ENCODE measurements at regions not wholly inside any gene's neighbourhood (a gene's known extent, or its start where the extent isn't known, plus 50 kb on each side); places are given as distances from the start of the nearest gene placed in this dataset.

- H3K36me3 ChIP-seq (ENCODE audit: low read depth, low read length): no peaks in the 10 kb centered on the region
- H3K79me2 ChIP-seq (ENCODE audit: low read length): no peaks in the 10 kb centered on the region
- no peaks in the 10 kb centered on the region for H3F3A ChIP-seq (ENCODE audit: low read length, unreplicated experiment)
- no peaks in the 10 kb centered on the region for H4K20me1 ChIP-seq (ENCODE audit: low read length)
- intact Hi-C loops (cut with micrococcal nuclease): no loop called here
- ChIA-PET POLR2A (ENCODE audit: unreplicated experiment) (no interaction called here), CTCF (interaction anchor here (0.7 kb wide), 1 partner anchor 19 kb away, joined by 3 read pairs; no protein-coding TSS in a partner anchor)
- DNase-seq: no peak
- no peak overlapping the region for H2AFZ ChIP-seq (ENCODE audit: low read length)
- H3K27me3 ChIP-seq (ENCODE audit: low read length): no peaks in the 10 kb centered on the region
- no peak overlapping the region for H3K4me2 ChIP-seq (ENCODE audit: low read length)
- no peak for ATAC-seq
- no peak overlapping the region for H3K27ac ChIP-seq (ENCODE audit: low read length)
- H3K9ac ChIP-seq (ENCODE audit: low read length): no peak overlapping the region
- no TSS peak for BruUV-seq (replicated peaks)
- no peak overlapping the region for H3K4me3 ChIP-seq (ENCODE audit: low read length)
- H3K9me2 ChIP-seq (replicated peaks; ENCODE audit: low read length): no peaks in the 10 kb centered on the region
- H3K9me3 ChIP-seq (ENCODE audit: low read length): no peaks in the 10 kb centered on the region
- TF ChIP-seq EZH2phosphoT487 (IDR thresholded peaks at IDR 0.05; ENCODE audit: borderline replicate concordance, low read length) (no peak), CTCF (conservative IDR thresholded peaks at IDR 0.05; ENCODE audit: low read depth, low read length) (no peak), EZH2 (IDR thresholded peaks at IDR 0.05; ENCODE audit: low read length, unreplicated experiment) (no peak)
- H3K4me1 ChIP-seq (ENCODE audit: insufficient read depth, low read length): peaks cover 6% of the 10 kb centered on the region
Measured at GRCh38 chr18:7366597-7366996, 135.7 kb downstream of the LRRC30 start.

GRCh38 chr18:7367336-7367735 is 136.4 kb downstream of the LRRC30 start:
- ATAC-seq: no peak; the same call in 1 of the 2 replicates
- POLR2A ChIA-PET (ENCODE audit: unreplicated experiment): no interaction called here
- H3K9me2 ChIP-seq (replicated peaks; ENCODE audit: low read length): no peaks in the 10 kb centered on the region
- H3K36me3 ChIP-seq (ENCODE audit: low read depth, low read length): no peaks in the 10 kb centered on the region
- H4K20me1 ChIP-seq (ENCODE audit: low read length): no peaks in the 10 kb centered on the region
- CTCF ChIA-PET: interaction anchor here (0.7 kb wide), 1 partner anchor 221 kb away, joined by 4 read pairs; no protein-coding TSS in a partner anchor
- H3K4me1 ChIP-seq (ENCODE audit: insufficient read depth, low read length): peaks cover 6% of the 10 kb centered on the region
- no TSS peak for BruUV-seq (replicated peaks)
- H3K4me2 ChIP-seq (ENCODE audit: low read length): no peak overlapping the region
- no peak overlapping the region for H3K27ac ChIP-seq (ENCODE audit: low read length)
- TF ChIP-seq EZH2 (IDR thresholded peaks at IDR 0.05; ENCODE audit: low read length, unreplicated experiment): no peak
- peak; percentile 27; the same call in 1 of the 2 replicates for TF ChIP-seq CTCF (conservative IDR thresholded peaks at IDR 0.05; ENCODE audit: low read depth, low read length)
- H3F3A ChIP-seq (ENCODE audit: low read length, unreplicated experiment): no peaks in the 10 kb centered on the region
- no peak overlapping the region for H3K4me3 ChIP-seq (ENCODE audit: low read length)
- no peaks in the 10 kb centered on the region for H3K79me2 ChIP-seq (ENCODE audit: low read length)
- no peak for DNase-seq
- intact Hi-C loops (cut with micrococcal nuclease): no loop called here
- H2AFZ ChIP-seq (ENCODE audit: low read length): no peak overlapping the region
- no peaks in the 10 kb centered on the region for H3K9me3 ChIP-seq (ENCODE audit: low read length)
- H3K27me3 ChIP-seq (ENCODE audit: low read length): no peaks in the 10 kb centered on the region
- H3K9ac ChIP-seq (ENCODE audit: low read length): no peak overlapping the region

DNA sequence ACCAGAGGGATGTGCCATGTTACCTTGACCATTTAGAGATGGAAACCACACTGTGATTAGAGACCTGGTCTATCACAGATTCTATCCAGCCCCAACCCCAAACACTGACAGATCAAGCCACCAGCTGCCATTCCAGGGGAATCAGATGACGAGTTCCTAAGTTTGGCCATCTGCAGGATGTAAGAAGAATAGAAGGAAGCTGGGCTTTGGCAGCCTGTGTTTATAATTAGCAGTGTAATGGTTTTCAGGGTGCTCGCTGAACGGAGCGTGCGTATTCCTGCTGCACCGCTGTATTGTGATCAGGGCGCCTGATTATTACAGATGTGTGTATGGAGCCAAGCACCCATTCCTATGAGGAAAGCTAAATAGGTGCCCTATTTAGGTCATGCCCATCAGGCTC is 138.1 kb downstream of the LRRC30 start:
- POLR2A ChIA-PET (ENCODE audit: unreplicated experiment): no interaction called here
- Histone ChIP-seq H2AFZ (ENCODE audit: low read length) (no peak overlapping the region), H3K9me3 (ENCODE audit: low read length) (no peaks in the 10 kb centered on the region), H3F3A (ENCODE audit: low read length, unreplicated experiment) (no peaks in the 10 kb centered on the region), H3K36me3 (ENCODE audit: low read depth, low read length) (no peaks in the 10 kb centered on the region), H4K20me1 (ENCODE audit: low read length) (no peaks in the 10 kb centered on the region), H3K79me2 (ENCODE audit: low read length) (no peaks in the 10 kb centered on the region), H3K27me3 (ENCODE audit: low read length) (no peaks in the 10 kb centered on the region), H3K4me1 (ENCODE audit: insufficient read depth, low read length) (peaks cover 6% of the 10 kb centered on the region), H3K4me3 (ENCODE audit: low read length) (no peak overlapping the region), H3K4me2 (ENCODE audit: low read length) (no peak overlapping the region), H3K9ac (ENCODE audit: low read length) (no peak overlapping the region), H3K9me2 (replicated peaks; ENCODE audit: low read length) (no peaks in the 10 kb centered on the region), H3K27ac (ENCODE audit: low read length) (no peak overlapping the region)
- CTCF ChIA-PET: no interaction called here
- intact Hi-C loops (cut with micrococcal nuclease): no loop called here
- no peak for DNase-seq
- ATAC-seq: no peak
- no TSS peak for BruUV-seq (replicated peaks)
- no peak for TF ChIP-seq EZH2 (IDR thresholded peaks at IDR 0.05; ENCODE audit: low read length, unreplicated experiment)
- TF ChIP-seq CTCF (conservative IDR thresholded peaks at IDR 0.05; ENCODE audit: low read depth, low read length): no peak
- no peak for TF ChIP-seq EZH2phosphoT487 (IDR thresholded peaks at IDR 0.05; ENCODE audit: borderline replicate concordance, low read length)
